Tibial nerve (tissue), 4 donors: ENCODE measurements at regions not wholly inside any gene's neighbourhood (a gene's known extent, or its start where the extent isn't known, plus 50 kb on each side); places are given as distances from the start of the nearest gene placed in this dataset.
A peak's percentile ranks its signal among the peaks of the same experiment; 100 is the strongest.

Source experiments
- DNase-seq, 2 donors: peaks; one replicate each; pipeline ENCODE4 v3.0.0-alpha.2; 2019; ENCODE audit warnings: low spot score in 2 of 2
- H3K27ac ChIP-seq, 4 donors: fragments of 200-600 bp; sonication (generic) in 3 of 4; one replicate each; pipeline ENCODE4 v1.5.1; 2017 to 2019; ENCODE audit warnings: mild to moderate bottlenecking in 1 of 4
- H3K27me3 ChIP-seq, 2 donors: fragments of 200-600 bp; sonication (generic) in 1 of 2; one replicate each; pipeline versions ENCODE4 v1.5.1 to v1.6.0; 2017 to 2019
- H3K36me3 ChIP-seq, 3 donors: fragments of 200-600 bp; sonication (generic); one replicate each; pipeline ENCODE4 v1.5.1; 2018 to 2019
- H3K4me1 ChIP-seq, 4 donors: fragments of 200-600 bp; sonication (generic) in 3 of 4; one replicate each; pipeline ENCODE4 v1.5.1; 2017 to 2019
- H3K4me3 ChIP-seq, 4 donors: fragments of 200-600 bp; sonication (generic) in 3 of 4; one replicate each; pipeline ENCODE4 v1.5.1; 2017 to 2019; ENCODE audit warnings: mild to moderate bottlenecking in 1 of 4, moderate library complexity in 1 of 4
- H3K9me3 ChIP-seq, 4 donors: fragments of 200-600 bp; sonication (generic) in 3 of 4; one replicate each; pipeline ENCODE4 v1.5.1; 2017 to 2019
- CTCF ChIP-seq, 5 experiments: fragments of 200-600 bp in 3 of 5; fragments of 450-650 bp in 2 of 5; sonication (generic) in 3 of 5; IDR thresholded peaks; one replicate each; pipeline ENCODE4 v1.5.1; 2016 to 2019; ENCODE audit warnings: antibody characterized with exemption in 5 of 5, mild to moderate bottlenecking in 3 of 5, moderate library complexity in 2 of 5
- EP300 ChIP-seq, 2 donors: sonication (generic); formaldehyde crosslinking; IDR thresholded peaks; one replicate each; pipeline ENCODE4 v1.6.1; 2017; ENCODE audit warnings: antibody characterized with exemption in 2 of 2, mild to moderate bottlenecking in 1 of 2
- POLR2A ChIP-seq, 2 donors: fragments of 450-650 bp; IDR thresholded peaks; one replicate each; pipeline ENCODE4 v1.6.1; 2017; ENCODE audit warnings: antibody characterized with exemption in 2 of 2, mild to moderate bottlenecking in 2 of 2, moderate library complexity in 2 of 2
- WGBS, 2 donors: methylation state at CpG; one replicate each; pipeline ENCODE4 v1.1.5; 2018; 5-methylcytosine and 5-hydroxymethylcytosine counted together

DNA sequence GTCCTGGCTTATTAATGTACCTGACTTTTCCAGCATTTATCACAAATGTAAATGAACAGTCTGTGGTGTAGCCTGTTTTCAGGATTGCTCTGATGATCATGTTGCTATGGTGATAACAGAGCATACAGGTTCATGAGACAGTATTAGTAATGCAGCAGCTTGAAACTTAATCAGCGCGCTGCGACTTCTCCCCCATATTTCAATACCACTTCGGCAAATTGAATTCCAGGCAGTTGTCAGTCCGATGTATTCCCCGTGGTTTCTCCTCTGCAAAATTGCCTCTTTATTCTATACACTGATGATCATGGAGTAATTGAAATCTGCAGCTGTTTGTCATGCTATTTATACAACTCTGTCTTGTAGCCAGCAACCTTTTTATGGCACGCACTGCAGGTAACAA, 239.3 kb downstream of the C4orf33 start:
- no peak for DNase-seq
- no peak for TF ChIP-seq POLR2A (IDR thresholded peaks at IDR 0.05)
- no peak for TF ChIP-seq CTCF (IDR thresholded peaks at IDR 0.05)
- no peak for TF ChIP-seq EP300 (IDR thresholded peaks at IDR 0.05)
- Histone ChIP-seq H3K4me1 (no peaks in the 10 kb centered on the region), H3K27me3 (no peaks in the 10 kb centered on the region), H3K9me3 (no peaks in the 10 kb centered on the region), H3K36me3 (no peaks in the 10 kb centered on the region), H3K4me3 (no peak overlapping the region), H3K27ac (no peak overlapping the region)
- whole genome bisulfite sequencing, 2 donors, result 85 to 86% methylated on average over 7 of the region's 7 CpGs

DNA sequence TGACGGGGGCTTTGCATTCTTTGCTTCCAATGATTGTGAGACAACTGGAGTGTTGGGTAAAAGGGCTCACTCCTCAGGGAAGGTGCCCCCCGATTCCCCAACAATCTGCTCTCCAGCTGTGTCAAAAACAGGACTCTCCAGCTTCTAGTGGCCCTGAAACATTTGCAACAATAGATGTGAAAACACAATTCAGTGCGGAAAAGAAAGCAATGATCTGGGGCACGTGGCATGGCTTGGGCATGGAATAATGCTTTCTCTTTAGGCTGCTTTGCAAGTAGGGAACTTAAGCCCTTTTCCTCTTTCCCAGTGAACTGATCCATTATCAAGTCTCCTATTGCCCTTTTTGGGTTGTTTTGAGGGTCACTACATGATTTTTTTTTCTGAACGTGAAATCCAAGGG, 239.9 kb downstream of the C4orf33 start:
- 50 to 53% methylated on average over 5 of the region's 5 CpGs for WGBS, 2 donors
- Histone ChIP-seq H3K27ac (no peak overlapping the region), H3K27me3 (no peaks in the 10 kb centered on the region)

DNA sequence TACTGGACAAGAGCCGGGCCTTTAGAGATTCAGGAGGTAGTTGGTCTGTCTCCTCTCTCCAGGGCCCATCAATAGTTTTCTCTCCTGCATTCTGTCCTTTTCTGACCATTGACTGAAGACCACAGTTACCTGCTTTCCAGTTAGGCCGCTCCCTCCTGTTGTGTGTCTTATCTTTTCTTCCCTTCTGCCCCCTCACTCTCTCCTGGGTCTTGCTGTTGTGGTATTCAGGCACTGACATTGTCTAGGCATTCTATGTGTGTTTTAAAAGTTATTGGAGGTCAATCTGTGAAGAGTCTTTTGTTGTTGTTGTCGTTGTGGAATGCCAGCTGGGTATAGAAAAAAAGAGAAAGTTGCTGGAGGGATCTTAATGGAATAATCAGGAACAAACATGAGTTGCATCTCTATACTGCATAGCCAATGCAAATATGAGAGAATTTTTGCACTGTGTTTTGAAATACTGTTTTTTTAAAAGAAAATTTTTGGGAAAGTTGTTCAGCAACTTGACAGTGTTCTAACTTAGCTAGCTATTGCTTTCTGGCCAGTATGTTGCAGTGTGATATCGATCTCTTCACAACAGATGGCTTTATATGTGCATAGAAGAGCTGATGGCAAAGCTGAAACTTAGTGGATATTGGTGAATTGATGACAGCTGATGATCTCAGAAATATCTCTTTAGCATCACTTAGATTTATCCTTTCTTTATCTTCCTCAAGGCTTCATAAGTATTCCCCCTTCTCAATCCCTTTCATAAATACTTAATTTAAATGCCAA, 240.7 kb downstream of the C4orf33 start:
- 66 to 74% methylated on average over 4 of the region's 4 CpGs for WGBS, 2 donors
- no peaks in the 10 kb centered on the region for H3K9me3 ChIP-seq
- H3K27me3 ChIP-seq, result no peaks in the 10 kb centered on the region
- no peak for DNase-seq
- H3K27ac ChIP-seq, result no peak overlapping the region
- no peaks in the 10 kb centered on the region for H3K36me3 ChIP-seq
- TF ChIP-seq CTCF (IDR thresholded peaks at IDR 0.05) (no peak), POLR2A (IDR thresholded peaks at IDR 0.05) (no peak), EP300 (IDR thresholded peaks at IDR 0.05) (no peak)
- H3K4me1 ChIP-seq, result no peaks in the 10 kb centered on the region
- H3K4me3 ChIP-seq, result no peak overlapping the region

More for the DNA sequence above, 239.9 kb downstream of the C4orf33 start:
- TF ChIP-seq POLR2A (IDR thresholded peaks at IDR 0.05) (no peak), EP300 (IDR thresholded peaks at IDR 0.05) (no peak), CTCF (IDR thresholded peaks at IDR 0.05) (no peak)
- no peaks in the 10 kb centered on the region for H3K36me3 ChIP-seq
- no peaks in the 10 kb centered on the region for H3K9me3 ChIP-seq
- no peaks in the 10 kb centered on the region for H3K4me1 ChIP-seq
- no peak overlapping the region for H3K4me3 ChIP-seq
- DNase-seq, result no peak

DNA sequence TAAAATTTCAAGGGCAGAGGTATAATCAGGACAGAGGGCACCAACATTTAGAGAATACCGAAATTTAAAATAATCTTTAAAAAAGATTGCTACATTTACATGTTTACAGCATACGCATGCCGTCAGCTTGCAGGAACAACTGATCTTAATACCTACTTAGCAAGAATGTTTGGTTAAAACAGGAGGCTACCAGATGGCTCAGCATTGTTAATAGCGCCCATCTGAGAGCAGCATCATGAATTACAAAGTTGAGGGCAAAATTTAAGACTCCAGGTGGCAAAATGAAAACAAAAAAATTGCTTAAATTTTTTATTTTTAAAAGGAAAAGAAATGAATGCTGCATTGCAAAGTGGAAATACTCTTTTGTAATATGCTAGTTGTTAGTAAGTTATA, 241.3 kb downstream of the C4orf33 start:
- Histone ChIP-seq H3K27me3 (no peaks in the 10 kb centered on the region), H3K36me3 (no peaks in the 10 kb centered on the region), H3K4me3 (no peak overlapping the region), H3K4me1 (peaks cover 0 to 3% (median 0%) of the 10 kb centered on the region in 4 donors), H3K9me3 (no peaks in the 10 kb centered on the region), H3K27ac (no peak overlapping the region)
- TF ChIP-seq POLR2A (IDR thresholded peaks at IDR 0.05), result no peak
- DNase-seq, result no peak
- 93 to 96% methylated on average over 4 of the region's 4 CpGs for WGBS, 2 donors

GRCh38 chr4:129342819-129343408, 247.0 kb downstream of the C4orf33 start:
- peak; percentile 50 to 81 for TF ChIP-seq EP300 (IDR thresholded peaks at IDR 0.05)
- TF ChIP-seq POLR2A (IDR thresholded peaks at IDR 0.05), result no peak
- TF ChIP-seq CTCF (IDR thresholded peaks at IDR 0.05), result no peak
- Histone ChIP-seq H3K9me3 (no peaks in the 10 kb centered on the region), H3K4me3 (peak overlapping the region in 1 of 4 donors; percentile 17), H3K27ac (peak overlapping the region in 1 of 4 donors; percentile 34), H3K36me3 (no peaks in the 10 kb centered on the region), H3K4me1 (peaks cover 0 to 27% (median 0%) of the 10 kb centered on the region in 4 donors), H3K27me3 (no peaks in the 10 kb centered on the region)
- WGBS, 2 donors, result 25 to 34% methylated on average over 5 of the region's 5 CpGs
- no peak for DNase-seq
